HCT116 (cell line): ENCODE measurements at regions not wholly inside any gene's neighbourhood (a gene's known extent, or its start where the extent isn't known, plus 50 kb on each side); places are given as distances from the start of the nearest gene placed in this dataset.

Experiments
- CEBPB ChIP-seq: IDR thresholded peaks from 2 replicates; pipeline ENCODE4 v1.6.1; 2012; ENCODE audit warnings: low read depth
- CTCF ChIP-seq, 3 experiments: fragments of 200-600 bp in 1 of 3; sonication (generic) in 1 of 3; IDR thresholded peaks in 2 of 3; conservative IDR thresholded peaks in 1 of 3; 2 replicates each; pipeline ENCODE4 v1.5.1; 2012 to 2017; ENCODE audit warnings: low read depth in 2 of 3, low read length in 2 of 3, antibody characterized with exemption in 1 of 3, borderline replicate concordance in 1 of 3, control low read depth in 1 of 3, mild to moderate bottlenecking in 1 of 3, mixed read lengths in 1 of 3, mixed run types in 1 of 3, moderate library complexity in 1 of 3; ENCODE audit not compliant: insufficient read depth in 1 of 3
- EZH2 ChIP-seq: fragments of 200-600 bp; sonication (generic); IDR thresholded peaks from 2 replicates; pipeline ENCODE4 v1.6.1; 2017; ENCODE audit warnings: antibody characterized with exemption, mixed run types
- POLR2A ChIP-seq: IDR thresholded peaks from 2 replicates; pipeline ENCODE4 v1.7.0; 2011; ENCODE audit warnings: borderline replicate concordance; ENCODE audit not compliant: insufficient read depth, insufficient read length; ENCODE audit errors: extremely low read depth
- RAD21 ChIP-seq: IDR thresholded peaks from 2 replicates; pipeline ENCODE4 v1.6.1; 2012; ENCODE audit warnings: low read depth, mild to moderate bottlenecking
- REST ChIP-seq: IDR thresholded peaks from 2 replicates; pipeline ENCODE4 v1.6.1; 2012; ENCODE audit warnings: low read depth
- SP1 ChIP-seq: IDR thresholded peaks from 2 replicates; pipeline ENCODE4 v1.6.1; 2012; ENCODE audit warnings: low read depth
- TCF7L2 ChIP-seq: IDR thresholded peaks from 2 replicates; pipeline ENCODE4 v1.7.0; 2011; ENCODE audit warnings: borderline replicate concordance, inconsistent platforms; ENCODE audit not compliant: insufficient read depth, insufficient read length; ENCODE audit errors: extremely low read depth
- ZNF274 ChIP-seq: fragments of 200-500 bp; sonication (Bioruptor generic); IDR thresholded peaks from 2 replicates; pipeline ENCODE4 v1.6.1; 2014; ENCODE audit warnings: mild to moderate bottlenecking, low read depth, low read length, inconsistent platforms

GRCh38 chr1:4063516-4063915 lies 163.4 kb upstream of the C1orf174 start:
- TF ChIP-seq CTCF (IDR thresholded peaks at IDR 0.05 in 2 of 3, conservative IDR thresholded peaks at IDR 0.05 in 1 of 3; ENCODE audit: borderline replicate concordance in 1 of 3, insufficient read depth in 1 of 3, low read depth in 2 of 3, low read length in 2 of 3): no peak
- TF ChIP-seq POLR2A: no peak
- TF ChIP-seq TCF7L2: no peak
- TF ChIP-seq REST: no peak
- no peak for TF ChIP-seq RAD21
- TF ChIP-seq EZH2: no peak
- TF ChIP-seq SP1: no peak
- TF ChIP-seq ZNF274: no peak
- TF ChIP-seq CEBPB: no peak
